HepG2 (cell line): ENCODE measurements at regions not wholly inside any gene's neighbourhood (a gene's known extent, or its start where the extent isn't known, plus 50 kb on each side); places are given as distances from the start of the nearest gene placed in this dataset.

ENCODE experiments used
- ATAC-seq: fragments of 200-7000 bp; cut with Tn5 transposase; 3 replicates; pipeline ENCODE4 v1.9.1; 2020; ENCODE audit warnings: mild to moderate bottlenecking, moderate library complexity
- BruUV-seq: library from RNA; stranded (reverse); fragments of 400-500 nt; replicated peaks from 2 replicates; lab custom pipeline; 2021; lab: Mats Ljungman, UMichigan
- CTCF ChIA-PET: fragments of 300-600 bp; formaldehyde crosslinking; extraction: SDS; loops from one replicate; lab custom pipeline; 2021; ENCODE audit warnings: low total read pairs, inconsistent platforms, low intra/inter-chr PET ratio; lab: Yijun Ruan, JAX
- POLR2A ChIA-PET: fragments of 350-600 bp; sonication (Branson Sonifier 250); formaldehyde crosslinking; loops from one replicate; lab custom pipeline; 2020; ENCODE audit warnings: antibody characterized with exemption, inconsistent platforms; lab: Yijun Ruan, JAX
- DNase-seq: peaks from one replicate; pipeline ENCODE4 v3.0.0-alpha.2; 2015; ENCODE audit warnings: low spot score
- FAIRE-seq: peaks from 3 replicates; lab custom pipeline; 2011; peaks lifted over from hg19 to GRCh38; lab: Jason Lieb, UNC
- H2AFZ ChIP-seq: one replicate; pipeline ENCODE4 v1.6.1; 2011; ENCODE audit warnings: low read length, inconsistent platforms
- H3K27ac ChIP-seq: fragments of 300-600 bp; 3 replicates; pipeline ENCODE4 v1.8.0; 2011; ENCODE audit warnings: mixed run types, mild to moderate bottlenecking, mixed read lengths, low read length, inconsistent platforms; ENCODE audit not compliant: insufficient read depth; ENCODE audit errors: extremely low read length
- H3K27me3 ChIP-seq, 2 experiments: fragments of 200-600 bp in 1 of 2; 2 replicates in 1 of 2; 3 replicates in 1 of 2; pipeline versions ENCODE4 v1.6.0 to v1.8.0; 2011; ENCODE audit warnings: low read length in 2 of 2, mild to moderate bottlenecking in 2 of 2, moderate library complexity in 2 of 2, inconsistent platforms in 1 of 2; ENCODE audit not compliant: insufficient read depth in 2 of 2, control insufficient read depth in 1 of 2
- H3K36me3 ChIP-seq, 2 experiments: fragments of 200-600 bp in 1 of 2; replicated peaks in 1 of 2; 2 replicates in 1 of 2; 3 replicates in 1 of 2; pipeline versions ENCODE4 v1.5.1 to v1.8.0; 2011; ENCODE audit warnings: low read length in 2 of 2, inconsistent platforms in 1 of 2; ENCODE audit not compliant: insufficient read depth in 2 of 2, control insufficient read depth in 1 of 2
- H3K4me1 ChIP-seq: 2 replicates; pipeline ENCODE4 v1.5.1; 2012; ENCODE audit warnings: low read length, inconsistent platforms; ENCODE audit not compliant: insufficient read depth
- H3K4me2 ChIP-seq: 2 replicates; pipeline ENCODE4 v1.6.0; 2011; ENCODE audit warnings: low read depth, low read length, inconsistent platforms
- H3K4me3 ChIP-seq, 3 experiments: fragments of 200-600 bp in 1 of 3; sonication (generic), shearing (Covaris generic) in 1 of 3; replicated peaks in 1 of 3; 2 replicates each; pipeline ENCODE4 v1.5.1; 2011 to 2016; ENCODE audit warnings: low read length in 3 of 3, inconsistent platforms in 2 of 3, low read depth in 2 of 3, mild to moderate bottlenecking in 2 of 3, control low read depth in 1 of 3, mixed read lengths in 1 of 3; ENCODE audit not compliant: insufficient read depth in 1 of 3
- H3K79me2 ChIP-seq: one replicate; pipeline ENCODE4 v1.6.1; 2011; ENCODE audit warnings: low read length, inconsistent platforms; ENCODE audit not compliant: insufficient read depth
- H3K9ac ChIP-seq: 2 replicates; pipeline ENCODE4 v1.6.0; 2011; ENCODE audit warnings: mild to moderate bottlenecking, low read depth, low read length, inconsistent platforms; ENCODE audit not compliant: insufficient read depth
- H3K9me3 ChIP-seq: 2 replicates; pipeline ENCODE4 v1.5.1; 2012; ENCODE audit warnings: mild to moderate bottlenecking, low read length
- H4K20me1 ChIP-seq: 2 replicates; pipeline ENCODE4 v1.6.0; 2011; ENCODE audit warnings: inconsistent platforms, mild to moderate bottlenecking, low read length, moderate library complexity; ENCODE audit not compliant: insufficient read depth
- CBX5 ChIP-seq: sonication (generic); formaldehyde crosslinking; IDR thresholded peaks from 2 replicates; pipeline ENCODE4 v1.4.0; 2020; ENCODE audit warnings: missing genetic modification reagents, borderline replicate concordance
- IKZF1 ChIP-seq: fragments of 450-650 bp; IDR thresholded peaks from 2 replicates; pipeline ENCODE4 v1.7.1; 2016
- MAF1 ChIP-seq: sonication (generic); formaldehyde crosslinking; IDR thresholded peaks from 2 replicates; pipeline ENCODE4 v1.5.0; 2020; ENCODE audit warnings: missing genetic modification reagents, borderline replicate concordance
- MNT ChIP-seq: fragments of 450-650 bp; IDR thresholded peaks from 2 replicates; pipeline ENCODE4 v1.6.1; 2016
- NFE2L1 ChIP-seq: sonication (generic); formaldehyde crosslinking; IDR thresholded peaks from 2 replicates; pipeline ENCODE4 v1.4.0; 2020; ENCODE audit warnings: missing genetic modification reagents, mild to moderate bottlenecking, borderline replicate concordance
- NFKBIZ ChIP-seq: IDR thresholded peaks from 2 replicates; pipeline ENCODE4 v1.6.1; 2018; ENCODE audit warnings: missing genetic modification reagents, missing compliant biosample characterization
- PRMT3 ChIP-seq: sonication (generic); formaldehyde crosslinking; IDR thresholded peaks from 2 replicates; pipeline ENCODE4 v1.8.1; 2022; ENCODE audit warnings: low read depth, mild to moderate bottlenecking, moderate library complexity, missing genetic modification reagents, borderline replicate concordance
- SIN3A ChIP-seq: IDR thresholded peaks from 2 replicates; pipeline ENCODE4 v1.6.1; 2011; ENCODE audit warnings: low read depth, mild to moderate bottlenecking, control low read depth, low read length, borderline replicate concordance
- TRIM24 ChIP-seq: sonication (generic); formaldehyde crosslinking; IDR thresholded peaks from 2 replicates; pipeline ENCODE4 v1.8.0; 2022; ENCODE audit warnings: mild to moderate bottlenecking, missing genetic modification reagents
- XBP1 ChIP-seq: sonication (generic); formaldehyde crosslinking; IDR thresholded peaks from 2 replicates; pipeline ENCODE4 v1.5.0; 2020; ENCODE audit warnings: missing genetic modification reagents
- ZFY ChIP-seq: sonication (generic); formaldehyde crosslinking; IDR thresholded peaks from 2 replicates; pipeline ENCODE4 v1.4.0; 2020; ENCODE audit warnings: missing genetic modification reagents
- ZHX1 ChIP-seq: sonication (generic); formaldehyde crosslinking; IDR thresholded peaks from 2 replicates; pipeline ENCODE4 v1.8.1; 2022; ENCODE audit warnings: low read depth, mild to moderate bottlenecking, missing genetic modification reagents
- ZNF10 ChIP-seq: sonication (generic); formaldehyde crosslinking; IDR thresholded peaks from 2 replicates; pipeline ENCODE4 v1.4.0; 2020; ENCODE audit warnings: mild to moderate bottlenecking, low read depth, missing genetic modification reagents, borderline replicate concordance
- ZNF12 ChIP-seq: sonication (generic); formaldehyde crosslinking; IDR thresholded peaks from 2 replicates; pipeline ENCODE4 v1.5.0; 2020; ENCODE audit warnings: missing genetic modification reagents
- ZNF251 ChIP-seq: sonication (generic); formaldehyde crosslinking; IDR thresholded peaks from 2 replicates; pipeline ENCODE4 v1.9.0; 2021; ENCODE audit warnings: mild to moderate bottlenecking, missing genetic modification reagents
- ZNF331 ChIP-seq: sonication (generic); formaldehyde crosslinking; IDR thresholded peaks from 2 replicates; pipeline ENCODE4 v1.4.0; 2020; ENCODE audit warnings: missing genetic modification reagents
- ZNF780A ChIP-seq: sonication (generic); formaldehyde crosslinking; IDR thresholded peaks from 2 replicates; pipeline ENCODE4 v1.8.0; 2022; ENCODE audit warnings: mild to moderate bottlenecking, missing genetic modification reagents, moderate library complexity
- WGBS: methylation state at CpG from one replicate; pipeline ENCODE4 v1.1.6; 2017; ENCODE audit warnings: low lambda C conversion rate; 5-methylcytosine and 5-hydroxymethylcytosine counted together
- in situ Hi-C: cut with HindIII; loops from 2 replicates; pipeline ENCODE4 v1.10.0; 2017; ENCODE audit warnings: low pct_unique_long_range_greater_than_20kb; ENCODE audit not compliant: extremely low pct_ligation_motif_present
- intact Hi-C: fragments of 100-400 bp; cut with micrococcal nuclease; formaldehyde crosslinking; loops from one replicate; pipeline ENCODE4 v1.10.0; 2022; ENCODE audit not compliant: unreplicated experiment

GRCh38 chr9:90958328-90958727 lies 156.7 kb downstream of the SYK start:
- no peak for ATAC-seq
- no peak overlapping the region for H3K27ac ChIP-seq
- no TSS peak for BruUV-seq
- no peaks in the 10 kb centered on the region for H3K79me2 ChIP-seq
- H2AFZ ChIP-seq, result no peak overlapping the region
- H3K4me2 ChIP-seq, result no peak overlapping the region
- H3K36me3 ChIP-seq, result no peaks in the 10 kb centered on the region
- in situ Hi-C loops, result no loop called here
- TF ChIP-seq ZNF10 (CRISPR knock-in tag) (no peak), PRMT3 (CRISPR knock-in tag) (no peak), XBP1 (CRISPR knock-in tag) (no peak), ZNF780A (CRISPR knock-in tag) (no peak), ZNF251 (CRISPR knock-in tag) (no peak), ZFY (no peak), ZNF331 (no peak), MAF1 (CRISPR knock-in tag) (no peak), NFKBIZ (CRISPR knock-in tag) (no peak), IKZF1 (no peak), ZNF12 (no peak), TRIM24 (CRISPR knock-in tag) (no peak), MNT (no peak), NFE2L1 (CRISPR knock-in tag) (no peak), CBX5 (CRISPR knock-in tag) (no peak), SIN3A (no peak), ZHX1 (no peak)
- no peak overlapping the region for H3K9ac ChIP-seq
- no peaks in the 10 kb centered on the region for H3K9me3 ChIP-seq
- 6% methylated on average over 2 of the region's 2 CpGs for WGBS
- no peak for DNase-seq
- H3K27me3 ChIP-seq, result peaks cover 1 to 29% of the 10 kb centered on the region in 2 experiments; a peak in 3 of 5 replicates
- POLR2A ChIA-PET, result no interaction called here
- CTCF ChIA-PET, result no interaction called here
- no peak for FAIRE-seq
- no peak overlapping the region for H3K4me3 ChIP-seq
- no peaks in the 10 kb centered on the region for H4K20me1 ChIP-seq
- intact Hi-C loops, result no loop called here
- H3K4me1 ChIP-seq, result no peaks in the 10 kb centered on the region
